HEK293 (cell line): ENCODE measurements at regions not wholly inside any gene's neighbourhood (a gene's known extent, or its start where the extent isn't known, plus 50 kb on each side); places are given as distances from the start of the nearest gene placed in this dataset.

Experiments used
- GFI1B ChIP-seq: fragments of 450-650 bp; formaldehyde crosslinking; IDR thresholded peaks from 2 replicates; pipeline ENCODE4 v1.5.1; 2016; ENCODE audit warnings: missing biosample characterization, missing genetic modification characterization
- MEIS1 ChIP-seq: sonication (generic); formaldehyde crosslinking; IDR thresholded peaks from 2 replicates; pipeline ENCODE4 v1.8.1; 2022; ENCODE audit warnings: missing genetic modification reagents, mild to moderate bottlenecking, borderline replicate concordance
- SALL2 ChIP-seq: fragments of 450-650 bp; formaldehyde crosslinking; IDR thresholded peaks from 2 replicates; pipeline ENCODE4 v1.5.0; 2017; ENCODE audit warnings: missing biosample characterization, mild to moderate bottlenecking, missing genetic modification characterization, borderline replicate concordance
- SP3 ChIP-seq: fragments of 450-650 bp; formaldehyde crosslinking; IDR thresholded peaks from 2 replicates; pipeline ENCODE4 v1.5.1; 2016; ENCODE audit warnings: missing biosample characterization, missing genetic modification characterization
- TCF7L2 ChIP-seq: IDR thresholded peaks from 2 replicates; pipeline ENCODE4 v1.6.1; 2011; ENCODE audit warnings: low read depth, mild to moderate bottlenecking, inconsistent platforms, low read length, moderate library complexity, borderline replicate concordance
- ZNF140 ChIP-seq: fragments of 450-650 bp; formaldehyde crosslinking; IDR thresholded peaks from 2 replicates; pipeline ENCODE4 v1.5.1; 2016; ENCODE audit warnings: missing biosample characterization, missing genetic modification characterization
- ZNF221 ChIP-seq: fragments of 450-650 bp; formaldehyde crosslinking; IDR thresholded peaks from 2 replicates; pipeline ENCODE4 v1.5.1; 2017; ENCODE audit warnings: missing biosample characterization, missing genetic modification characterization, borderline replicate concordance
- ZNF423 ChIP-seq: fragments of 450-650 bp; formaldehyde crosslinking; IDR thresholded peaks from 2 replicates; pipeline ENCODE4 v1.5.1; 2016; ENCODE audit warnings: missing biosample characterization, missing genetic modification characterization
- ZNF626 ChIP-seq: fragments of 450-650 bp; sonication (Bioruptor Pico); formaldehyde crosslinking; IDR thresholded peaks from 2 replicates; pipeline ENCODE4 v1.5.1; 2018; ENCODE audit warnings: missing biosample characterization, missing genetic modification characterization, inconsistent platforms
- ZNF843 ChIP-seq: fragments of 450-650 bp; formaldehyde crosslinking; IDR thresholded peaks from 2 replicates; pipeline ENCODE4 v1.5.1; 2016; ENCODE audit warnings: missing biosample characterization, missing genetic modification characterization
- TF ChIP-seq, protein P1 (sequence below): sonication (generic); formaldehyde crosslinking; IDR thresholded peaks from 2 replicates; pipeline ENCODE4 v1.8.1; 2022; ENCODE audit warnings: mild to moderate bottlenecking, moderate library complexity, missing genetic modification reagents
- TF ChIP-seq, protein P2 (sequence below): fragments of 450-650 bp; formaldehyde crosslinking; IDR thresholded peaks from 2 replicates; pipeline ENCODE4 v1.5.1; 2016; ENCODE audit warnings: missing biosample characterization, missing genetic modification characterization
- TF ChIP-seq, protein P3 (sequence below): fragments of 450-650 bp; formaldehyde crosslinking; IDR thresholded peaks from 2 replicates; pipeline ENCODE4 v1.5.1; 2016; ENCODE audit warnings: missing biosample characterization, missing genetic modification characterization
- TF ChIP-seq, protein P4 (sequence below): fragments of 450-650 bp; formaldehyde crosslinking; optimal IDR thresholded peaks from 2 replicates; pipeline ENCODE3; 2016; ENCODE audit warnings: missing biosample characterization, mild to moderate bottlenecking, missing genetic modification characterization

DNA sequence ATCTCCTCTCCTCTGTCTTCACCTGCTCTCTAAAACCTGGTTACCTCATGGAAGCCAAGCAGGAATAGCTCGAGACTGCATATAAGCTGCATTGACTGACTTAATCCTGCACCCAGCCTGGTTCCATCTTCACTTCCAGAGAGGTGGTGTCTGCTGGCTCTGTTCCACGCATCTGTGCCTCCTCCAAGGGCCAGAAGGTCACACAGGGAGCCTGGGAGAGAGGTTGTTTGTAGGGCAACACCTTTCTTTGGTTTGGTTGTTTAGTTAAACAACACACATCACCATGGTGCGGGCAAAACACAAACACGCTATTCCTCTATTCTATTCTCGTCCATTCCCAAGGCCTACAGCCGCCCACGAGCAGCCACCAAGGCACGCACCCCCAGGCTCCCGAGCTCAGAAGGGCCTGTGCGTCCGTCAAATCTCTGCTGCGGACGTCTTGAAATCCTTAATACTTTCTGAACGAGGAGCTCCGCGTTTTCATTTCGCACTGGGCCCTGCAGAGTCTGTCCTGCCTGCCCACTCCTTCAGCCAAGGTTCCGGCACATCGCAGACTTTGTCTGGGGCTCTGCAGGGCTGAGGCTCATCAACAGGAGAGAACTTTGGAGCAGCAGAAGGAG is 116.2 kb downstream of the RIPK4 start:
- TF ChIP-seq, protein P1, sequence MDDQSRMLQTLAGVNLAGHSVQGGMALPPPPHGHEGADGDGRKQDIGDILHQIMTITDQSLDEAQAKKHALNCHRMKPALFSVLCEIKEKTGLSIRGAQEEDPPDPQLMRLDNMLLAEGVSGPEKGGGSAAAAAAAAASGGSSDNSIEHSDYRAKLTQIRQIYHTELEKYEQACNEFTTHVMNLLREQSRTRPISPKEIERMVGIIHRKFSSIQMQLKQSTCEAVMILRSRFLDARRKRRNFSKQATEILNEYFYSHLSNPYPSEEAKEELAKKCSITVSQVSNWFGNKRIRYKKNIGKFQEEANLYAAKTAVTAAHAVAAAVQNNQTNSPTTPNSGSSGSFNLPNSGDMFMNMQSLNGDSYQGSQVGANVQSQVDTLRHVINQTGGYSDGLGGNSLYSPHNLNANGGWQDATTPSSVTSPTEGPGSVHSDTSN (CRISPR knock-in tag): no peak
- TF ChIP-seq, protein P2, sequence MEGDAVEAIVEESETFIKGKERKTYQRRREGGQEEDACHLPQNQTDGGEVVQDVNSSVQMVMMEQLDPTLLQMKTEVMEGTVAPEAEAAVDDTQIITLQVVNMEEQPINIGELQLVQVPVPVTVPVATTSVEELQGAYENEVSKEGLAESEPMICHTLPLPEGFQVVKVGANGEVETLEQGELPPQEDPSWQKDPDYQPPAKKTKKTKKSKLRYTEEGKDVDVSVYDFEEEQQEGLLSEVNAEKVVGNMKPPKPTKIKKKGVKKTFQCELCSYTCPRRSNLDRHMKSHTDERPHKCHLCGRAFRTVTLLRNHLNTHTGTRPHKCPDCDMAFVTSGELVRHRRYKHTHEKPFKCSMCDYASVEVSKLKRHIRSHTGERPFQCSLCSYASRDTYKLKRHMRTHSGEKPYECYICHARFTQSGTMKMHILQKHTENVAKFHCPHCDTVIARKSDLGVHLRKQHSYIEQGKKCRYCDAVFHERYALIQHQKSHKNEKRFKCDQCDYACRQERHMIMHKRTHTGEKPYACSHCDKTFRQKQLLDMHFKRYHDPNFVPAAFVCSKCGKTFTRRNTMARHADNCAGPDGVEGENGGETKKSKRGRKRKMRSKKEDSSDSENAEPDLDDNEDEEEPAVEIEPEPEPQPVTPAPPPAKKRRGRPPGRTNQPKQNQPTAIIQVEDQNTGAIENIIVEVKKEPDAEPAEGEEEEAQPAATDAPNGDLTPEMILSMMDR (tag by site-specific recombination): no peak
- TF ChIP-seq, protein P3, sequence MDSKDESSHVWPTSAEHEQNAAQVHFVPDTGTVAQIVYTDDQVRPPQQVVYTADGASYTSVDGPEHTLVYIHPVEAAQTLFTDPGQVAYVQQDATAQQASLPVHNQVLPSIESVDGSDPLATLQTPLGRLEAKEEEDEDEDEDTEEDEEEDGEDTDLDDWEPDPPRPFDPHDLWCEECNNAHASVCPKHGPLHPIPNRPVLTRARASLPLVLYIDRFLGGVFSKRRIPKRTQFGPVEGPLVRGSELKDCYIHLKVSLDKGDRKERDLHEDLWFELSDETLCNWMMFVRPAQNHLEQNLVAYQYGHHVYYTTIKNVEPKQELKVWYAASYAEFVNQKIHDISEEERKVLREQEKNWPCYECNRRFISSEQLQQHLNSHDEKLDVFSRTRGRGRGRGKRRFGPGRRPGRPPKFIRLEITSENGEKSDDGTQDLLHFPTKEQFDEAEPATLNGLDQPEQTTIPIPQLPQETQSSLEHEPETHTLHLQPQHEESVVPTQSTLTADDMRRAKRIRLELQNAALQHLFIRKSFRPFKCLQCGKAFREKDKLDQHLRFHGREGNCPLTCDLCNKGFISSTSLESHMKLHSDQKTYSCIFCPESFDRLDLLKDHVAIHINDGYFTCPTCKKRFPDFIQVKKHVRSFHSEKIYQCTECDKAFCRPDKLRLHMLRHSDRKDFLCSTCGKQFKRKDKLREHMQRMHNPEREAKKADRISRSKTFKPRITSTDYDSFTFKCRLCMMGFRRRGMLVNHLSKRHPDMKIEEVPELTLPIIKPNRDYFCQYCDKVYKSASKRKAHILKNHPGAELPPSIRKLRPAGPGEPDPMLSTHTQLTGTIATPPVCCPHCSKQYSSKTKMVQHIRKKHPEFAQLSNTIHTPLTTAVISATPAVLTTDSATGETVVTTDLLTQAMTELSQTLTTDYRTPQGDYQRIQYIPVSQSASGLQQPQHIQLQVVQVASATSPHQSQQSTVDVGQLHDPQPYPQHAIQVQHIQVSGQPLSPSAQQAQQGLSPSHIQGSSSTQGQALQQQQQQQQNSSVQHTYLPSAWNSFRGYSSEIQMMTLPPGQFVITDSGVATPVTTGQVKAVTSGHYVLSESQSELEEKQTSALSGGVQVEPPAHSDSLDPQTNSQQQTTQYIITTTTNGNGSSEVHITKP (tag by site-specific recombination): no peak
- TF ChIP-seq SP3 (no peak), MEIS1 (CRISPR knock-in tag) (no peak), SALL2 (tag by site-specific recombination) (no peak), ZNF221 (no peak), ZNF423 (tag by site-specific recombination) (no peak), ZNF843 (no peak), TCF7L2 (no peak), GFI1B (tag by site-specific recombination) (no peak), ZNF626 (tag by site-specific recombination) (no peak), ZNF140 (tag by site-specific recombination) (no peak)
- TF ChIP-seq, protein P4, sequence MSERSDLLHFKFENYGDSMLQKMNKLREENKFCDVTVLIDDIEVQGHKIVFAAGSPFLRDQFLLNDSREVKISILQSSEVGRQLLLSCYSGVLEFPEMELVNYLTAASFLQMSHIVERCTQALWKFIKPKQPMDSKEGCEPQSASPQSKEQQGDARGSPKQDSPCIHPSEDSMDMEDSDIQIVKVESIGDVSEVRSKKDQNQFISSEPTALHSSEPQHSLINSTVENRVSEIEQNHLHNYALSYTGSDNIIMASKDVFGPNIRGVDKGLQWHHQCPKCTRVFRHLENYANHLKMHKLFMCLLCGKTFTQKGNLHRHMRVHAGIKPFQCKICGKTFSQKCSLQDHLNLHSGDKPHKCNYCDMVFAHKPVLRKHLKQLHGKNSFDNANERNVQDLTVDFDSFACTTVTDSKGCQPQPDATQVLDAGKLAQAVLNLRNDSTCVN (tag by site-specific recombination): no peak
